Psoas muscle (tissue), 7 donors: ENCODE measurements at regions not wholly inside any gene's neighbourhood (a gene's known extent, or its start where the extent isn't known, plus 50 kb on each side); places are given as distances from the start of the nearest gene placed in this dataset.

Experiments used
- ATAC-seq, 4 donors: fragments of 200-7000 bp; cut with Tn5 transposase; one replicate each; pipeline ENCODE4 v1.9.1; 2020; ENCODE audit warnings: moderate library complexity in 3 of 4, mild to moderate bottlenecking in 2 of 4
- DNase-seq, 2 donors: peaks; one replicate each; pipeline ENCODE4 v3.0.0-alpha.2; 2020
- H3K27ac ChIP-seq: fragments of 200-600 bp; one replicate; pipeline ENCODE4 v1.8.0; 2022
- H3K27me3 ChIP-seq, 3 donors: fragments of 200-600 bp in 1 of 3; one replicate each; pipeline versions ENCODE4 v1.6.1 to v1.8.0; 2013 to 2022; ENCODE audit warnings: low read length in 2 of 3, mild to moderate bottlenecking in 2 of 3, moderate library complexity in 1 of 3; ENCODE audit not compliant: insufficient read depth in 3 of 3
- H3K36me3 ChIP-seq, 2 donors: fragments of 200-600 bp in 1 of 2; one replicate each; pipeline versions ENCODE4 v1.6.1 to v1.8.0; 2013 to 2022; ENCODE audit warnings: low read depth in 1 of 2, mild to moderate bottlenecking in 1 of 2, moderate library complexity in 1 of 2; ENCODE audit not compliant: insufficient read depth in 1 of 2
- H3K4me1 ChIP-seq: fragments of 200-600 bp; one replicate; pipeline ENCODE4 v1.8.0; 2022
- H3K4me3 ChIP-seq: fragments of 200-600 bp; one replicate; pipeline ENCODE4 v1.8.0; 2022; ENCODE audit warnings: mild to moderate bottlenecking
- H3K9me3 ChIP-seq: fragments of 200-600 bp; one replicate; pipeline ENCODE4 v1.8.0; 2022
- CTCF ChIP-seq: fragments of 200-600 bp; IDR thresholded peaks from one replicate; pipeline ENCODE4 v1.8.0; 2022; ENCODE audit warnings: antibody characterized with exemption
- WGBS, 3 donors: extraction: QIAGEN DNeasy Blood & Tissue Kit; methylation state at CpG; one replicate each; pipeline versions ENCODE4 v1.1.6 to v1.1.7; 2013; 5-methylcytosine and 5-hydroxymethylcytosine counted together
- intact Hi-C, 2 donors: fragments of 100-400 bp; cut with DNase I; formaldehyde crosslinking; loops; one replicate each; pipeline versions ENCODE4 v1.11.0 to v1.14.2; 2022
- donor health status: healthy with polysubstance abuse.
- donor health status: DM: no; HTN: no; CAD: no; lungs with moderate emphysema.
- donor health status: Bipolar disorder and iron deficiency.
- donor health status: healthy.
- donor health status: DM: yes; HTN: yes; CAD: no.
- donor health status: DM: no; HTN: no; CAD: no.
- donor health status: DM: yes; HTN: yes; CAD: no.

- no peaks in the 10 kb centered on the region for H3K36me3 ChIP-seq
- H3K27me3 ChIP-seq = no peaks in the 10 kb centered on the region
- no peak overlapping the region for H3K4me3 ChIP-seq
- H3K4me1 ChIP-seq = no peaks in the 10 kb centered on the region
- DNase-seq = no peak
- ATAC-seq = no peak
- peaks cover 3% of the 10 kb centered on the region for H3K9me3 ChIP-seq
- intact Hi-C loops = no loop called here
- H3K27ac ChIP-seq = no peak overlapping the region
- WGBS, 3 donors = 38 to 48% (median 41%) methylated on average over 2 of the region's 2 CpGs
- TF ChIP-seq CTCF = no peak
Measured at GRCh38 chr17:13181683-13182082, 163.9 kb upstream of the ELAC2 start.

GRCh38 chr17:13176436-13176835, 158.6 kb upstream of the ELAC2 start:
- no peaks in the 10 kb centered on the region for H3K27me3 ChIP-seq
- intact Hi-C loops = no loop called here
- no peak overlapping the region for H3K27ac ChIP-seq
- WGBS, 3 donors = 35 to 48% (median 48%) methylated on average over 4 of the region's 4 CpGs
- no peaks in the 10 kb centered on the region for H3K4me1 ChIP-seq
- DNase-seq (no peak), ATAC-seq (no peak)
- H3K36me3 ChIP-seq = no peaks in the 10 kb centered on the region
- TF ChIP-seq CTCF = no peak
- H3K9me3 ChIP-seq = peaks cover 23% of the 10 kb centered on the region
- no peak overlapping the region for H3K4me3 ChIP-seq

- DNase-seq (no peak), ATAC-seq (no peak)
- no peak for TF ChIP-seq CTCF
- Histone ChIP-seq H3K27ac (no peak overlapping the region), H3K4me3 (no peak overlapping the region), H3K27me3 (no peaks in the 10 kb centered on the region), H3K36me3 (no peaks in the 10 kb centered on the region), H3K4me1 (no peaks in the 10 kb centered on the region), H3K9me3 (peaks cover 37% of the 10 kb centered on the region)
- intact Hi-C loops = no loop called here
- 82 to 100% (median 88%) methylated on average over 1 of the region's 1 CpG for WGBS, 3 donors
Measured at GRCh38 chr17:13171790-13172189, 154.0 kb upstream of the ELAC2 start.

- intact Hi-C loops = no loop called here
- H3K4me3 ChIP-seq = no peak overlapping the region
- no peaks in the 10 kb centered on the region for H3K9me3 ChIP-seq
- H3K27me3 ChIP-seq = no peaks in the 10 kb centered on the region
- H3K27ac ChIP-seq = no peak overlapping the region
- no peaks in the 10 kb centered on the region for H3K4me1 ChIP-seq
- ATAC-seq = no peak
- DNase-seq = no peak
- TF ChIP-seq CTCF = no peak
- H3K36me3 ChIP-seq = no peaks in the 10 kb centered on the region
- WGBS, 3 donors = 56 to 81% (median 57%) methylated on average over 1 of the region's 1 CpG
Measured at GRCh38 chr17:13162361-13162760, 144.5 kb upstream of the ELAC2 start.

GRCh38 chr17:13160790-13161189, 143.0 kb upstream of the ELAC2 start:
- no peak for DNase-seq
- no peaks in the 10 kb centered on the region for H3K27me3 ChIP-seq
- H3K9me3 ChIP-seq = no peaks in the 10 kb centered on the region
- no peaks in the 10 kb centered on the region for H3K4me1 ChIP-seq
- intact Hi-C loops = no loop called here
- no peak overlapping the region for H3K27ac ChIP-seq
- no peaks in the 10 kb centered on the region for H3K36me3 ChIP-seq
- no peak for TF ChIP-seq CTCF
- H3K4me3 ChIP-seq = no peak overlapping the region
- 81 to 84% (median 84%) methylated on average over 2 of the region's 2 CpGs for WGBS, 3 donors
- ATAC-seq = no peak
